ENCODE measurements at regions not wholly inside any gene's neighbourhood (a gene's known extent, or its start where the extent isn't known, plus 50 kb on each side); places are given as distances from the start of the nearest gene placed in this dataset.
"Not testable (repeated sequence)": the region's sequence is repeated elsewhere in the genome, so short reads cannot be mapped to it uniquely, and the experiment has no call there.

- Mint-ChIP-seq H3K27me3 (ENCODE audit: low read depth) (peaks cover 63% of the 10 kb centered on the region), H3K9me3 (no peaks in the 10 kb centered on the region), H3K4me3 (peak overlapping the region; percentile 73), H3K36me3 (ENCODE audit: low read depth) (no peaks in the 10 kb centered on the region), H3K27ac (peak overlapping the region; percentile 81), H3K4me1 (ENCODE audit: low read depth) (peaks cover 19% of the 10 kb centered on the region)
These were observed 133.0 kb downstream of the GPX5 start for GRCh38 chr6:28658475-28659249.

- no peaks in the 10 kb centered on the region for H3K36me3 Mint-ChIP-seq (ENCODE audit: low read depth)
- peaks cover 59% of the 10 kb centered on the region for H3K27me3 Mint-ChIP-seq (ENCODE audit: low read depth)
- H3K4me1 Mint-ChIP-seq (ENCODE audit: low read depth) = peaks cover 19% of the 10 kb centered on the region
- H3K9me3 Mint-ChIP-seq = no peaks in the 10 kb centered on the region
- H3K27ac Mint-ChIP-seq = no peak overlapping the region
- no peak overlapping the region for H3K4me3 Mint-ChIP-seq
These were observed 133.5 kb downstream of the GPX5 start for GRCh38 chr6:28659250-28659566.

GRCh38 chr6:28661097-28661713, 135.5 kb downstream of the GPX5 start:
- Mint-ChIP-seq H3K27ac (no peak overlapping the region), H3K4me1 (ENCODE audit: low read depth) (peaks cover 19% of the 10 kb centered on the region), H3K36me3 (ENCODE audit: low read depth) (no peaks in the 10 kb centered on the region), H3K4me3 (no peak overlapping the region), H3K9me3 (no peaks in the 10 kb centered on the region), H3K27me3 (ENCODE audit: low read depth) (peaks cover 51% of the 10 kb centered on the region)

GRCh38 chr6:28664870-28665396, 139.3 kb downstream of the GPX5 start:
- H3K27me3 Mint-ChIP-seq (ENCODE audit: low read depth) = peaks cover 17% of the 10 kb centered on the region
- H3K36me3 Mint-ChIP-seq (ENCODE audit: low read depth) = no peaks in the 10 kb centered on the region
- no peaks in the 10 kb centered on the region for H3K4me1 Mint-ChIP-seq (ENCODE audit: low read depth)
- H3K4me3 Mint-ChIP-seq = no peak overlapping the region
- no peaks in the 10 kb centered on the region for H3K9me3 Mint-ChIP-seq
- H3K27ac Mint-ChIP-seq = no peak overlapping the region

DNA sequence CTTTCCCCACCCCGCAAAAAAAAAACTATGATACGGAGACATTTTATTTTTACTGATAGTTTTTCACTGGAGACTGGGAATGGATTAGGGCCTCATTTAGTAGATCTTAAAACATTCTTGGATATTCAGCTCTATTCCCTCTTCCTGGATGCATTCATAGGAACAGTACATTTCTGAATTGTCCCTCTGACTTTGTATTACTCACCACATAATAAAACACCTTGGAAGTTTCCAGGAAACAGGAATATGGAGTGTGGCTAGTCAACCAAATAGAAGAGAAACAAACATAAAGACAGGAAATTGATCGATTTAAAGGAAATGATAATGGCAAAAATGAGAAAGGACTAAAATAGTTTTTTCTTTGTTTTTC, 147.7 kb downstream of the GPX5 start:
- no peaks in the 10 kb centered on the region for H3K36me3 Mint-ChIP-seq (ENCODE audit: low read depth)
- peaks cover 36% of the 10 kb centered on the region for H3K27me3 Mint-ChIP-seq (ENCODE audit: low read depth)
- no peaks in the 10 kb centered on the region for H3K9me3 Mint-ChIP-seq
- peaks cover 8% of the 10 kb centered on the region for H3K4me1 Mint-ChIP-seq (ENCODE audit: low read depth)
- no peak overlapping the region for H3K4me3 Mint-ChIP-seq
- H3K27ac Mint-ChIP-seq = no peak overlapping the region

- Mint-ChIP-seq H3K27me3 (ENCODE audit: low read depth) (peaks cover 40% of the 10 kb centered on the region), H3K27ac (peak overlapping the region; percentile 26), H3K4me3 (peak overlapping the region; percentile 78), H3K36me3 (ENCODE audit: low read depth) (no peaks in the 10 kb centered on the region), H3K4me1 (ENCODE audit: low read depth) (peaks cover 8% of the 10 kb centered on the region), H3K9me3 (no peaks in the 10 kb centered on the region)
These were observed 148.3 kb downstream of the GPX5 start for GRCh38 chr6:28673787-28674671.

DNA sequence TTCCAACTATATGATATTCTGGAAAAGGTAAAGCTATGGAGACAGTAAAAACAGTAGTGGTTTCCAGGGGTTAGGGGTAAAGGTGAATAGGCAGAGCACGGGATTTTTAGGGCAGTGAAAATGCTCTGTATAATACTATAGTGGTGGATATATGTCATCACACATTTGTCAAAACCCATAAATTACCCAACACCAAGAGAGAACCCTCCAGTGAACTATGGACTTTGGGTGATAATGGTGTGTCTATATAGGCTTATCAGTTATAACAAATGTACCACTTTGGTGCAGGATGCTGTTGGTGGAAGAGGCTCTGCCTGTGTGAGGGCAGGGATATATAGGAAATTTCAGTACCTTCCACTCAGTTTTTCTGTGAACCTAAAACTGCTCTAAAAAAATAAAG, 149.9 kb downstream of the GPX5 start:
- H3K9me3 Mint-ChIP-seq = no peaks in the 10 kb centered on the region
- peaks cover 50% of the 10 kb centered on the region for H3K27me3 Mint-ChIP-seq (ENCODE audit: low read depth)
- H3K4me1 Mint-ChIP-seq (ENCODE audit: low read depth) = peaks cover 8% of the 10 kb centered on the region
- no peak overlapping the region for H3K27ac Mint-ChIP-seq
- no peak overlapping the region for H3K4me3 Mint-ChIP-seq
- H3K36me3 Mint-ChIP-seq (ENCODE audit: low read depth) = no peaks in the 10 kb centered on the region

GRCh38 chr6:28682542-28682941, 156.9 kb downstream of the GPX5 start:
- peaks cover 78% of the 10 kb centered on the region for H3K27me3 Mint-ChIP-seq (ENCODE audit: low read depth)
- no peak overlapping the region for H3K27ac Mint-ChIP-seq
- peaks cover 11% of the 10 kb centered on the region for H3K4me1 Mint-ChIP-seq (ENCODE audit: low read depth)
- no peaks in the 10 kb centered on the region for H3K9me3 Mint-ChIP-seq
- no peaks in the 10 kb centered on the region for H3K36me3 Mint-ChIP-seq (ENCODE audit: low read depth)
- no peak overlapping the region for H3K4me3 Mint-ChIP-seq

DNA sequence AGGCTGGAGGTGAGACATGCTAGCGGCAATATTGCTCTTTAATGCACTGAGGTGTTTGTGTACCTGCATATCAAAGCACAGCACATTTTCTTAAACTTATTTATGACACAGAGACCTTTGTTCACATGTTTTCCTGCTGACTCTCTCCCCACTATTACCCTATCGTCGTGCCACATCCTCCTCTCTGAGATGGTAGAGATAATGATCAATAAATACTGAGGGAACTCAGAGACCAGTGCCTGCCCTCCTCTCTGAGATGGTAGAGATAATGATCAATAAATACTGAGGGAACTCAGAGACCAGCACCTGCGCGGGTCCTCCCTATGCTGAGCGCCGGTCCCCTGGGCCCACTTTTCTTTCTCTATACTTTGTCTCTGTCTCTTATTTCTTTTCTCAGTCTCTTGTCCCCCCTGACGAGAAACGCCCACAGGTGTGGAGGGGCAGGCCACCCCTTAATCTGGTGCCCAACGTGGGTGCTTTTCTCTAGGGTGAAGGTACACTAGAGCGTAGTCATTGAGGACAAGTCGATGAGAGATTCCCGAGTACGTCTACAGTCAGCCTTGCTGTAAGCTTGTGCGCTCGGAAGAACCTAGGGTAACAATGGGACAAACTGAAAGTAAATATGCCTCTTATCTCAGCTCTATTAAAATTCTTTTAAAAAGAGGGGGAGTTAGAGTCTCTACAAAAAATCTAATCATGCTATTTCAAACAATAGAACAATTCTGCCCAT, 157.4 kb downstream of the GPX5 start:
- H3K4me3 Mint-ChIP-seq; H3K36me3 Mint-ChIP-seq (ENCODE audit: low read depth); H3K9me3 Mint-ChIP-seq; H3K27ac Mint-ChIP-seq: not testable (repeated sequence)
- peaks cover 11% of the 10 kb centered on the region for H3K4me1 Mint-ChIP-seq (ENCODE audit: low read depth)
- H3K27me3 Mint-ChIP-seq (ENCODE audit: low read depth) = peaks cover 84% of the 10 kb centered on the region

DNA sequence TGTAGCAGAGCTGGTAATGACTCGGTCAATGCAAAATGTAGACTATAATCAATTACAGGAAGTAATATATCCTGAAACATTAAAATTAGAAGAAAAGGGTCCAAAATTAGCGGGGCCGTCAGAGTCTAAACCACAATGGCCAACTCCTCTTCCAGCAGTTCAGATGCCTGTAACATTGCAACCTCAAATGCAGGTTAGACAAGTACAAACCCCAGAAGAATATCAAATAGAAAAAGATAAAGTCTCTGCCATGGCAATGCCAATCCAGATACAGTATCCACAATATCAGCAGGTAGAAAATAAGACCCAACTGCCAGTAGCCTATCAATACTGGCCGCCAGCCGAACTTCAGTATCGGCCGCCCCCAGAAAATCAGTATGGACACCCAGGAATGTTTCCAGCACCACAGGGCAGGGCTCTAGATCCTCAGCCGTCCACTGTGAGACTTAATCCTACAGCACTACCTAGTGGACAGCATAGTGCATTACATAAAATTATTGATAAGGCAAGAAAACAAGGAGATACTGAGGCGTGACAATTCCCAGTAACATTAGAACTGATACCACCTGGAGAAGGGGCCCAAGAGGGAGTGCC, 158.4 kb downstream of the GPX5 start:
- no peaks in the 10 kb centered on the region for H3K9me3 Mint-ChIP-seq
- peaks cover 11% of the 10 kb centered on the region for H3K4me1 Mint-ChIP-seq (ENCODE audit: low read depth)
- H3K4me3 Mint-ChIP-seq = no peak overlapping the region
- no peaks in the 10 kb centered on the region for H3K36me3 Mint-ChIP-seq (ENCODE audit: low read depth)
- no peak overlapping the region for H3K27ac Mint-ChIP-seq
- peaks cover 89% of the 10 kb centered on the region for H3K27me3 Mint-ChIP-seq (ENCODE audit: low read depth)

DNA sequence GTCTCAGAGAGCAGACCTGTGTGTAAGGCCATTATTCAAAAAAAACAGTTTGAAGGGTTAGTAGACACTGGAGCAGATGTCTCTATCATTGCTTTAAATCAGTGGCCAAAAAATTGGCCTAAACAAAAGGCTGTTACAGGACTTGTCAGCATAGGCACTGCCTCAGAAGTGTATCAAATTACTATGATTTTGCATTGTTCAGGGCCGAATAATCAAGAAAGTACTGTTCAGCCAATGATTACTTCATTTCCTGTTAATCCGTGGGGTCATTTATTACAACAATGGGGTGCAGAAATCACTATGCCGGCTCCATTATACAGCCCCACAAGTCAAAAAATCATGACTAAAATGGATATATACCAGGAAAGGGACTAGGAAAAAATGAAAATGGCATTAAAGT, 160.3 kb downstream of the GPX5 start:
- Mint-ChIP-seq H3K4me1 (ENCODE audit: low read depth) (peaks cover 11% of the 10 kb centered on the region), H3K27me3 (ENCODE audit: low read depth) (peaks cover 89% of the 10 kb centered on the region)
- not testable (repeated sequence) for H3K27ac Mint-ChIP-seq; H3K4me3 Mint-ChIP-seq; H3K36me3 Mint-ChIP-seq (ENCODE audit: low read depth); H3K9me3 Mint-ChIP-seq

DNA sequence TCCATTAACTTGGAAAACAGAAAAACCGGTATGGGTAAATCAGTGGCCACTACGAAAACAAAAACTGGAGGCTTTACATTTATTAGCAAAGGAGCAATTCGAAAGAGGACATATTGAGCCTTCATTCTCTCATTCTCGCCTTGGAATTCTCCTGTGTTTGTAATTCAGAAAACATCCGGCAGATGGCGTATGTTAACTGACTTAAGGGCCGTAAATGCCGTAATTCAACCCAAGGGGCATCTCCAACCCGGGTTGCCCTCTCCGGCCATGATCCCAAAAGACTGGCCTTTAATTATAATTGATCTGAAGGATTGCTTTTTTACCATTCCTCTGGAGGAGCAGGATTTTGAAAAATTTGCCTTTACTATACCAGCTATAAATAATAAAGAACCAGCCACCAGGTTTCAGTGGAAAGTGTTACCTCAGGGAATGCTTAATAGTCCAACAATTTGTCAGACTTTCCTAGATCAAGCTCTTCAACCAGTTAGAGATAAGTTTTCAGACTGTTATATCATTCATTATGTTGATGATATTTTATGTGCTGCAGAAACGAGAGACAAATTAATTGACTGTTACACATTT, 160.9 kb downstream of the GPX5 start:
- not testable (repeated sequence) for H3K36me3 Mint-ChIP-seq (ENCODE audit: low read depth); H3K4me3 Mint-ChIP-seq; H3K9me3 Mint-ChIP-seq; H3K27ac Mint-ChIP-seq
- H3K27me3 Mint-ChIP-seq (ENCODE audit: low read depth) = peaks cover 90% of the 10 kb centered on the region
- peaks cover 11% of the 10 kb centered on the region for H3K4me1 Mint-ChIP-seq (ENCODE audit: low read depth)

DNA sequence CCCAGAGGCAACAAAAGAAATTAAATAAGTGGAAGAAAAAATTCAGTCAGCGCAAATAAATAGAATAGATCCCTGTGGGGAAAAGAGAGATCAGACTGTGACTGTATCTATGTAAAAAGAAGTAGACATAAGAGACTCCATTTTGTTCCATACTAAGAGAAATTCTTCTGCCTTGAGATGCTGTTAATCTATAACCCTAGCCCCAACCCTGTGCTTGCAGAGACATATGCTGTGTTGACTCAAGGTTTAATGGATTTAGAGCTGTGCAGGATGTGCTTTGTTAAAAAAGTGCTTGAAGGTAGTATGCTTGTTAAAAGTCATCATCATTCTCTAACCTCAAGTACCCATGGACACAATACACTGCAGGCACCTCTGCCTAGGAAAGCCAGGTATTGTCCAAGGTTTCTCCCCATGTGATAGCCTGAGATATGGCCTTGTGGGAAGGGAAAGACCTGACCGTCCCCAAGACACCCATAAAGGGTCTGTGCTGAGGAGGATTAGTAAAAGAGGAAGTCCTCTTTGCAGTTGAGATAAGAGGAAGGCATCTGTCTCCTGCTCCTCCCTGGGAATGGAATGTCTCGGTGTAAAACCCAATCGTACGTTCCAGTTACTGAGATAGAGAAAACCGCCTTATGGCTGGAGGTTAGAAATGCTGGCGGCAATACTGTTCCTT, 161.8 kb downstream of the GPX5 start:
- H3K9me3 Mint-ChIP-seq; H3K4me3 Mint-ChIP-seq; H3K36me3 Mint-ChIP-seq (ENCODE audit: low read depth); H3K4me1 Mint-ChIP-seq (ENCODE audit: low read depth); H3K27ac Mint-ChIP-seq: not testable (repeated sequence)
- H3K27me3 Mint-ChIP-seq (ENCODE audit: low read depth) = peaks cover 90% of the 10 kb centered on the region

Measured in T-helper 1 cell treated with Interleukin-12 subunit alpha and Interleukin-12 subunit beta and Interleukin-4 antibody, amounts not matched to agents 30 μg/mL and 1 μg/mL, for 36 hours (primary cell).